SK-N-SH (cell line): ENCODE measurements at regions not wholly inside any gene's neighbourhood (a gene's known extent, or its start where the extent isn't known, plus 50 kb on each side); places are given as distances from the start of the nearest gene placed in this dataset.
A peak's percentile ranks its signal among the peaks of the same experiment; 100 is the strongest.

Experiments used
- CTCF ChIA-PET: fragments of 300-600, 350-600 bp; formaldehyde crosslinking; extraction: SDS; loops from one replicate; lab custom pipeline; 2021; lab: Yijun Ruan, JAX
- POLR2A ChIA-PET: fragments of 350-600 bp; sonication (Branson Sonifier 250); formaldehyde crosslinking; extraction: SDS; loops from one replicate; lab custom pipeline; 2020; ENCODE audit warnings: antibody characterized with exemption, inconsistent platforms; lab: Yijun Ruan, JAX
- DNase-seq: peaks from one replicate; pipeline ENCODE4 v3.0.0; 2012
- H2AFZ ChIP-seq: fragments of 200-600 bp; sonication (generic); 2 replicates; pipeline ENCODE4 v1.8.1; 2016; ENCODE audit warnings: antibody characterized with exemption, mild to moderate bottlenecking, low read depth
- H3F3A ChIP-seq: fragments of 200-600 bp; sonication (generic); replicated peaks from 2 replicates; pipeline ENCODE3; 2016; ENCODE audit warnings: antibody characterized with exemption, mild to moderate bottlenecking; ENCODE audit not compliant: insufficient read depth
- H3K27ac ChIP-seq, 2 experiments: fragments of 200-500 bp in 1 of 2; fragments of 200-600 bp in 1 of 2; sonication (Bioruptor generic) in 1 of 2; sonication (generic), shearing (Covaris generic) in 1 of 2; 2 replicates each; pipeline versions ENCODE4 v1.5.1 to v1.6.1; 2014 to 2016; ENCODE audit warnings: low read depth in 2 of 2, inconsistent platforms in 1 of 2, low read length in 1 of 2, mild to moderate bottlenecking in 1 of 2, mixed read lengths in 1 of 2
- H3K27me3 ChIP-seq: fragments of 200-600 bp; sonication (generic), shearing (Covaris generic); 2 replicates; pipeline ENCODE4 v1.6.1; 2016; ENCODE audit warnings: mixed run types; ENCODE audit not compliant: insufficient read depth
- H3K36me3 ChIP-seq, 2 experiments: fragments of 200-500 bp in 1 of 2; fragments of 200-600 bp in 1 of 2; sonication (Bioruptor generic) in 1 of 2; sonication (generic) in 1 of 2; replicated peaks in 1 of 2; 2 replicates each; pipeline versions ENCODE3 to v1.5.1; 2014 to 2016; ENCODE audit warnings: low read length in 1 of 2, mild to moderate bottlenecking in 1 of 2; ENCODE audit not compliant: insufficient read depth in 2 of 2, control insufficient read depth in 1 of 2
- H3K4me1 ChIP-seq, 2 experiments: fragments of 200-500 bp in 1 of 2; fragments of 200-600 bp in 1 of 2; sonication (Bioruptor generic) in 1 of 2; sonication (generic), shearing (Covaris generic) in 1 of 2; 2 replicates each; pipeline versions ENCODE4 v1.5.1 to v1.6.1; 2014 to 2016; ENCODE audit warnings: low read depth in 1 of 2, low read length in 1 of 2, mixed run types in 1 of 2; ENCODE audit not compliant: insufficient read depth in 2 of 2, control insufficient read depth in 1 of 2
- H3K4me2 ChIP-seq: fragments of 200-600 bp; sonication (generic), shearing (Covaris generic); 2 replicates; pipeline ENCODE4 v1.6.1; 2017; ENCODE audit warnings: mixed run types
- H3K4me3 ChIP-seq, 2 experiments: fragments of 200-500 bp in 1 of 2; fragments of 200-600 bp in 1 of 2; sonication (Bioruptor generic) in 1 of 2; sonication (generic), shearing (Covaris generic) in 1 of 2; 2 replicates each; pipeline versions ENCODE4 v1.5.1 to v1.8.1; 2014 to 2016; ENCODE audit warnings: low read depth in 2 of 2, inconsistent platforms in 1 of 2, low read length in 1 of 2, mild to moderate bottlenecking in 1 of 2, mixed read lengths in 1 of 2, moderate library complexity in 1 of 2
- H3K79me2 ChIP-seq: fragments of 200-600 bp; sonication (generic); 2 replicates; pipeline ENCODE4 v1.8.1; 2017; ENCODE audit warnings: mild to moderate bottlenecking; ENCODE audit not compliant: insufficient read depth
- H3K9ac ChIP-seq: fragments of 200-600 bp; sonication (generic); 2 replicates; pipeline ENCODE4 v1.6.1; 2017; ENCODE audit warnings: mixed run types
- H3K9me2 ChIP-seq: fragments of 200-600 bp; sonication (generic); 2 replicates; pipeline ENCODE4 v1.6.1; 2017; ENCODE audit warnings: mixed run types
- H3K9me3 ChIP-seq: fragments of 200-600 bp; sonication (generic); 2 replicates; pipeline ENCODE4 v1.6.1; 2017; ENCODE audit warnings: mixed run types, mild to moderate bottlenecking, moderate library complexity
- H4K20me1 ChIP-seq: fragments of 200-600 bp; sonication (generic); 2 replicates; pipeline ENCODE4 v1.6.1; 2017; ENCODE audit warnings: mild to moderate bottlenecking, mixed run types; ENCODE audit not compliant: insufficient read depth
- EP300 ChIP-seq, 2 experiments: IDR thresholded peaks; 2 replicates each; pipeline versions ENCODE4 v1.4.0 to v1.6.1; 2012; ENCODE audit warnings: borderline replicate concordance in 1 of 2, low read depth in 1 of 2, low read length in 1 of 2
- FOSL2 ChIP-seq: IDR thresholded peaks from 2 replicates; pipeline ENCODE4 v1.4.0; 2012; ENCODE audit warnings: low read depth, mild to moderate bottlenecking, moderate library complexity, borderline replicate concordance
- IRF3 ChIP-seq: fragments of 150-350 bp; IDR thresholded peaks from 2 replicates; pipeline ENCODE4 v1.6.1; 2016; ENCODE audit warnings: mild to moderate bottlenecking, low read depth, low read length
- JUND ChIP-seq: IDR thresholded peaks from 2 replicates; pipeline ENCODE4 v1.4.0; 2012
- MEF2A ChIP-seq: IDR thresholded peaks from 2 replicates; pipeline ENCODE4 v1.4.0; 2012; ENCODE audit warnings: low read depth, borderline replicate concordance
- MXI1 ChIP-seq: IDR thresholded peaks from 2 replicates; pipeline ENCODE4 v1.6.1; 2012; ENCODE audit warnings: mild to moderate bottlenecking, low read depth, low read length, improper control_type of control experiment
- POLR2AphosphoS5 ChIP-seq: IDR thresholded peaks from 2 replicates; pipeline ENCODE4 v1.6.1; 2012; ENCODE audit warnings: low read depth, low read length
- RFX5 ChIP-seq: IDR thresholded peaks from 2 replicates; pipeline ENCODE4 v1.6.1; 2012; ENCODE audit warnings: mild to moderate bottlenecking, improper control_type of control experiment, low read length
- RXRA ChIP-seq: IDR thresholded peaks from 2 replicates; pipeline ENCODE4 v1.4.0; 2012; ENCODE audit warnings: low read depth, mild to moderate bottlenecking, borderline replicate concordance
- SIN3A ChIP-seq: IDR thresholded peaks from 2 replicates; pipeline ENCODE4 v1.6.1; 2012; ENCODE audit warnings: low read depth, mild to moderate bottlenecking, low read length, moderate library complexity, borderline replicate concordance
- TEAD4 ChIP-seq: IDR thresholded peaks from 2 replicates; pipeline ENCODE4 v1.4.0; 2012; ENCODE audit warnings: mild to moderate bottlenecking, borderline replicate concordance; ENCODE audit not compliant: insufficient read depth
- ZBTB33 ChIP-seq: IDR thresholded peaks from 2 replicates; pipeline ENCODE4 v1.4.0; 2012; ENCODE audit warnings: low read depth, borderline replicate concordance
- WGBS: methylation state at CpG from one replicate; pipeline ENCODE4 v1.1.6; 2017; ENCODE audit warnings: low lambda C conversion rate; 5-methylcytosine and 5-hydroxymethylcytosine counted together
- TF ChIP-seq, protein P1 (sequence below): fragments of 200-600 bp; sonication (generic); IDR thresholded peaks from 2 replicates; pipeline ENCODE4 v1.6.1; 2017; ENCODE audit warnings: antibody characterized with exemption, mild to moderate bottlenecking, moderate library complexity

DNA sequence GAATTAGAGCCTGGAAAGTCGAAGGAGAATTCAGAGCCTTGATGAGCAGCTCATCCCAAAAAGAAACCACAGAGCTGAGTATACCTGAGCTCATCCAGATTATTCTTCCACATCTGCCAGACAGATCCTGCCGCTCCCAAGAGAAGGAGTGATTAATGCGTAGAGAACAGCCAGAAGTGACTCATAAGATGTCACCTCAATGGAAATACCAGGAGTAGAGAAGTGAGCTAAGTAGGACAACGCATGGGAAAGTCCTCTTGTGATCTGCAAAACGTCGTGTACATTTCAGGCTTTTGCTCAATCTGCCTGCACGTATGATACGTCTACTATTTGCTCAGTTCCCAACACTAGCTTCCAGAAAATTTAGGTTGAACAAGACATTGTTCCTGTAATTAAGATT is 230.5 kb upstream of the AUTS2 start (continued):
- TF ChIP-seq EP300 (IDR thresholded peaks at IDR 0.05; ENCODE audit: borderline replicate concordance in 1 of 2, low read depth in 1 of 2, low read length in 1 of 2) (no peak), ZBTB33 (no peak), POLR2AphosphoS5 (no peak), FOSL2 (peak; percentile 47; the same call in 1 of the 2 replicates), RFX5 (no peak), IRF3 (no peak), TEAD4 (no peak), MEF2A (no peak), JUND (peak; percentile 41), MXI1 (no peak)
- TF ChIP-seq, protein P1, sequence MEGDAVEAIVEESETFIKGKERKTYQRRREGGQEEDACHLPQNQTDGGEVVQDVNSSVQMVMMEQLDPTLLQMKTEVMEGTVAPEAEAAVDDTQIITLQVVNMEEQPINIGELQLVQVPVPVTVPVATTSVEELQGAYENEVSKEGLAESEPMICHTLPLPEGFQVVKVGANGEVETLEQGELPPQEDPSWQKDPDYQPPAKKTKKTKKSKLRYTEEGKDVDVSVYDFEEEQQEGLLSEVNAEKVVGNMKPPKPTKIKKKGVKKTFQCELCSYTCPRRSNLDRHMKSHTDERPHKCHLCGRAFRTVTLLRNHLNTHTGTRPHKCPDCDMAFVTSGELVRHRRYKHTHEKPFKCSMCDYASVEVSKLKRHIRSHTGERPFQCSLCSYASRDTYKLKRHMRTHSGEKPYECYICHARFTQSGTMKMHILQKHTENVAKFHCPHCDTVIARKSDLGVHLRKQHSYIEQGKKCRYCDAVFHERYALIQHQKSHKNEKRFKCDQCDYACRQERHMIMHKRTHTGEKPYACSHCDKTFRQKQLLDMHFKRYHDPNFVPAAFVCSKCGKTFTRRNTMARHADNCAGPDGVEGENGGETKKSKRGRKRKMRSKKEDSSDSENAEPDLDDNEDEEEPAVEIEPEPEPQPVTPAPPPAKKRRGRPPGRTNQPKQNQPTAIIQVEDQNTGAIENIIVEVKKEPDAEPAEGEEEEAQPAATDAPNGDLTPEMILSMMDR = no peak

- no peaks in the 10 kb centered on the region for H4K20me1 ChIP-seq
- no peak for TF ChIP-seq EP300 (IDR thresholded peaks at IDR 0.05; ENCODE audit: borderline replicate concordance in 1 of 2, low read depth in 1 of 2, low read length in 1 of 2)
- no peak for TF ChIP-seq MEF2A
- no peak for TF ChIP-seq RXRA
- TF ChIP-seq SIN3A = no peak
- no peak for TF ChIP-seq JUND
- no peaks in the 10 kb centered on the region for H3K9me3 ChIP-seq
- H3K36me3 ChIP-seq = no peaks in the 10 kb centered on the region
- peaks cover 5% of the 10 kb centered on the region for H3F3A ChIP-seq
- H3K9me2 ChIP-seq = no peaks in the 10 kb centered on the region
- CTCF ChIA-PET = interaction anchor here (1.1 kb wide), 1 partner anchor 1755 kb away, joined by 3 read pairs; no protein-coding TSS in a partner anchor
- H3K4me1 ChIP-seq = peaks cover 0 to 13% of the 10 kb centered on the region in 2 experiments; a peak in 1 of 4 replicates
- no peaks in the 10 kb centered on the region for H3K27me3 ChIP-seq
- no peaks in the 10 kb centered on the region for H3K79me2 ChIP-seq
- POLR2A ChIA-PET = no interaction called here
- H3K9ac ChIP-seq = no peak overlapping the region
- no peak overlapping the region for H3K4me3 ChIP-seq
- H3K27ac ChIP-seq = peak overlapping the region in 1 of 2 experiments; percentile 51; a peak in 2 of 4 replicates
- no peak for DNase-seq
- no peak overlapping the region for H2AFZ ChIP-seq
- H3K4me2 ChIP-seq = peak overlapping the region; percentile 8
- 36% methylated on average over 6 of the region's 6 CpGs for WGBS
Measured at GRCh38 chr7:69373171-69374043, 224.9 kb upstream of the AUTS2 start.
